Chondrocyte (in vitro differentiated cells): ENCODE measurements at regions not wholly inside any gene's neighbourhood (a gene's known extent, or its start where the extent isn't known, plus 50 kb on each side); places are given as distances from the start of the nearest gene placed in this dataset.

Experiments
- DNase-seq: peaks from one replicate; pipeline ENCODE4 v3.0.0; 2021; ENCODE audit warnings: mixed read lengths, low spot score
- H3K27ac Mint-ChIP-seq: one replicate; pipeline ENCODE4 v1.8.0; 2021; ENCODE audit warnings: mild to moderate bottlenecking, moderate library complexity, mixed read lengths; ENCODE audit not compliant: unreplicated experiment
- H3K27me3 Mint-ChIP-seq: 2 replicates; pipeline ENCODE4 v1.8.0; 2021; ENCODE audit warnings: low read depth, mixed read lengths
- H3K36me3 Mint-ChIP-seq: 2 replicates; pipeline ENCODE4 v1.8.0; 2021; ENCODE audit warnings: low read depth, mixed read lengths
- H3K4me1 Mint-ChIP-seq: 2 replicates; pipeline ENCODE4 v1.8.0; 2021; ENCODE audit warnings: low read depth, mild to moderate bottlenecking, mixed read lengths
- H3K4me3 Mint-ChIP-seq: one replicate; pipeline ENCODE4 v1.8.0; 2021; ENCODE audit warnings: mild to moderate bottlenecking, moderate library complexity, mixed read lengths; ENCODE audit not compliant: unreplicated experiment
- H3K9me3 Mint-ChIP-seq: 2 replicates; pipeline ENCODE4 v1.8.0; 2021; ENCODE audit warnings: low read depth, mixed read lengths
- CTCF ChIP-seq: fragments of 200-600 bp; sonication (generic); IDR thresholded peaks from 2 replicates; pipeline ENCODE4 v1.5.0; 2021; ENCODE audit warnings: antibody characterized with exemption, mild to moderate bottlenecking, moderate library complexity

DNA sequence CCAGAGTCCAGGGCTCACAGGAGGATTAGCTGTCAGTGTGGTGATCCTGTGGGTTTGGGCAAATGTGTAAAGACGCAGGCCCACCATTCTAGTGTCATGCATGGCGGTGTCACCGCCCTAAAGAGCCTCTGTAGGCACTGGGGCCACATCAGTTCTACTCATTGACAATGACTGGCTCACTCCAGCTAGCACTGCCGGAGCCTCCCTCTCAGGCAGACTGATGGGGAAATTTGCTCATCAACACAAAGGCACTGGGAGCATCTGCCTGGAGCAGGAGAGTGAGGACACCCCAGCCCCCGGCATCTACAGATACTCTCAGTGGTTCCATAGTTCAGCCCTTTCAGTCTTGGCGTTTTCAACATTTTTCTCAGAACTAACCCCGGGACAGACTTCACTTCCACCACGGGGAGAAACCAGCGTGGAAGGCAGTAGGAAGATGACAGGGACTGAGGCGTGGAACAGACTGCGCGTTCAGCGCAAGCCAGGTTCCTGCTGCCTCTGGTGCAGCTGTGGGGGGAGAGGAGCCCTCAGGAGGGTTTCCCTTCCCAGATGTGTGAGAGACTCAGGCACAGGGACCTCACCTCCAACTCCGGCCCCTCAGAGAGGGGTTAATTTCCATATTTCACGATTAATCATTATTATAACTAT lies 256.6 kb downstream of the RBFOX3 start:
- Mint-ChIP-seq H3K4me3 (no peak overlapping the region), H3K9me3 (no peaks in the 10 kb centered on the region), H3K27ac (no peak overlapping the region), H3K27me3 (peaks cover 54% of the 10 kb centered on the region), H3K36me3 (no peaks in the 10 kb centered on the region), H3K4me1 (no peaks in the 10 kb centered on the region)
- no peak for TF ChIP-seq CTCF
- peak; percentile 39 for DNase-seq

GRCh38 chr17:79353548-79353947 lies 257.3 kb downstream of the RBFOX3 start:
- Mint-ChIP-seq H3K4me3 (no peak overlapping the region), H3K27ac (no peak overlapping the region), H3K36me3 (no peaks in the 10 kb centered on the region), H3K4me1 (no peaks in the 10 kb centered on the region), H3K9me3 (no peaks in the 10 kb centered on the region), H3K27me3 (peaks cover 56% of the 10 kb centered on the region)
- no peak for TF ChIP-seq CTCF
- DNase-seq: peak; percentile 62

GRCh38 chr17:79353016-79353415 lies 257.8 kb downstream of the RBFOX3 start:
- Mint-ChIP-seq H3K4me1 (no peaks in the 10 kb centered on the region), H3K36me3 (no peaks in the 10 kb centered on the region), H3K4me3 (no peak overlapping the region), H3K9me3 (no peaks in the 10 kb centered on the region), H3K27me3 (peaks cover 54% of the 10 kb centered on the region), H3K27ac (no peak overlapping the region)
- no peak for TF ChIP-seq CTCF
- DNase-seq: peak; percentile 56

DNA sequence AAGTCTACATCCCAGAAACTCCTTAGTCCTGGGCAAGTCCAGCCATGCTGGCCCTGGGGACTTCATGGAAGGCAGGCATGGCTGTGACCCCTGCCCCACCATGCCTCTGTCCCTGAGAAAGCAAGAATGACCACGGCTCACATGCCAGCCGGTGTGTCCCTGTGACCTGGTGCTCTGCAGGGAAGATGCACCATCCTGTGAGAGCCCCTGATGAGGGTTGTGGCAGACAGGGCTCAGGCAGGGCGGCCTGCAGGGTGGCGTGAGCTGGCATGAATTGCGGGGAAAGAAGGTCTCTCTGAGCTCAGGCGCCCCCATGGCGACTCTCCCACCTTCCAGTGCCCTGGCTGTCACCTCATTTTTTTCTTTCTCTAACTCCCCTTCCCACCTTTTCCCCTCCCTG lies 260.3 kb downstream of the RBFOX3 start:
- peak; percentile 51 for DNase-seq
- Mint-ChIP-seq H3K9me3 (peaks cover 1% of the 10 kb centered on the region), H3K4me1 (no peaks in the 10 kb centered on the region), H3K27ac (no peak overlapping the region), H3K36me3 (no peaks in the 10 kb centered on the region), H3K4me3 (no peak overlapping the region), H3K27me3 (peaks cover 59% of the 10 kb centered on the region)
- TF ChIP-seq CTCF: no peak

- Mint-ChIP-seq H3K27ac (no peak overlapping the region), H3K36me3 (peaks cover 3% of the 10 kb centered on the region), H3K27me3 (peaks cover 57% of the 10 kb centered on the region), H3K4me3 (no peak overlapping the region), H3K4me1 (no peaks in the 10 kb centered on the region), H3K9me3 (peaks cover 9% of the 10 kb centered on the region)
- TF ChIP-seq CTCF: no peak
- DNase-seq: no peak
Observed at GRCh38 chr17:79349506-79350400, 261.1 kb downstream of the RBFOX3 start.
